Mammary epithelial cell (primary cell): ENCODE measurements at regions not wholly inside any gene's neighbourhood (a gene's known extent, or its start where the extent isn't known, plus 50 kb on each side); places are given as distances from the start of the nearest gene placed in this dataset.

Experiments
- CTCF ChIP-seq, 2 donors: IDR thresholded peaks in 1 of 2; conservative IDR thresholded peaks in 1 of 2; 2 replicates each; pipeline ENCODE4 v1.5.1; 2011 to 2012; ENCODE audit warnings: inconsistent platforms in 2 of 2, low read length in 2 of 2, mild to moderate bottlenecking in 2 of 2, control low read depth in 1 of 2, low read depth in 1 of 2; ENCODE audit not compliant: insufficient read depth in 1 of 2; ENCODE audit errors: extremely low read depth in 1 of 2
- EZH2 ChIP-seq: IDR thresholded peaks from 2 replicates; pipeline ENCODE4 v1.6.1; 2012; ENCODE audit warnings: low read length, inconsistent platforms, borderline replicate concordance

- TF ChIP-seq CTCF (conservative IDR thresholded peaks at IDR 0.05 in 1 of 2, IDR thresholded peaks at IDR 0.05 in 1 of 2; ENCODE audit: extremely low read depth in 1 of 2, insufficient read depth in 1 of 2, low read depth in 1 of 2, low read length in 2 of 2) (no peak), EZH2 (no peak)
Measured at GRCh38 chr5:166257661-166258060, 2033.8 kb upstream of the WWC1 start.
